GM19438 (cell line): ENCODE measurements at regions not wholly inside any gene's neighbourhood (a gene's known extent, or its start where the extent isn't known, plus 50 kb on each side); places are given as distances from the start of the nearest gene placed in this dataset.
A peak's percentile ranks its signal among the peaks of the same experiment; 100 is the strongest.

ENCODE experiments used
- ATAC-seq: cut with Tn5 transposase; IDR thresholded peaks from one replicate; pipeline ENCODE4 v1.9.1; 2021; ENCODE audit warnings: low read depth; ENCODE audit not compliant: unreplicated experiment

- ATAC-seq = peak; percentile 63
Measured at GRCh38 chr7:18352339-18353255, 143.0 kb upstream of the HDAC9 start.

GRCh38 chr7:18353339-18353738, 142.2 kb upstream of the HDAC9 start:
- ATAC-seq = no peak

- ATAC-seq = no peak
Measured at GRCh38 chr7:18354108-18355085, 141.2 kb upstream of the HDAC9 start.

GRCh38 chr7:18356191-18356645, 139.3 kb upstream of the HDAC9 start:
- peak; percentile 46 for ATAC-seq

- no peak for ATAC-seq
Measured at GRCh38 chr7:18357691-18358090, 137.9 kb upstream of the HDAC9 start.

GRCh38 chr7:18361756-18362155, 133.8 kb upstream of the HDAC9 start:
- no peak for ATAC-seq

- ATAC-seq = no peak
Measured at GRCh38 chr7:18363751-18364380, 131.7 kb upstream of the HDAC9 start.

GRCh38 chr7:18364396-18364795, 131.2 kb upstream of the HDAC9 start:
- no peak for ATAC-seq

GRCh38 chr7:18366394-18366793, 129.2 kb upstream of the HDAC9 start:
- no peak for ATAC-seq

- ATAC-seq = no peak
Measured at GRCh38 chr7:18369011-18369410, 126.5 kb upstream of the HDAC9 start.

- no peak for ATAC-seq
Measured at GRCh38 chr7:18370633-18371032, 124.9 kb upstream of the HDAC9 start.

GRCh38 chr7:18378989-18379605, 116.5 kb upstream of the HDAC9 start:
- no peak for ATAC-seq

GRCh38 chr7:18384491-18385143, 110.9 kb upstream of the HDAC9 start:
- ATAC-seq = no peak

- no peak for ATAC-seq
Measured at GRCh38 chr7:18386607-18387006, 108.9 kb upstream of the HDAC9 start.

- no peak for ATAC-seq
Measured at GRCh38 chr7:18387191-18387735, 108.3 kb upstream of the HDAC9 start.

GRCh38 chr7:18390535-18390907, 105.0 kb upstream of the HDAC9 start:
- peak; percentile 41 for ATAC-seq

GRCh38 chr7:18393465-18394118, 102.0 kb upstream of the HDAC9 start:
- no peak for ATAC-seq

GRCh38 chr7:18395868-18396267, 99.7 kb upstream of the HDAC9 start:
- no peak for ATAC-seq

- no peak for ATAC-seq
Measured at GRCh38 chr7:18396953-18397352, 98.6 kb upstream of the HDAC9 start.
